GM18520 (cell line): ENCODE measurements at regions not wholly inside any gene's neighbourhood (a gene's known extent, or its start where the extent isn't known, plus 50 kb on each side); places are given as distances from the start of the nearest gene placed in this dataset.

Source experiments
- ATAC-seq: cut with Tn5 transposase; IDR thresholded peaks from one replicate; pipeline ENCODE4 v1.9.1; 2021; ENCODE audit not compliant: unreplicated experiment

DNA sequence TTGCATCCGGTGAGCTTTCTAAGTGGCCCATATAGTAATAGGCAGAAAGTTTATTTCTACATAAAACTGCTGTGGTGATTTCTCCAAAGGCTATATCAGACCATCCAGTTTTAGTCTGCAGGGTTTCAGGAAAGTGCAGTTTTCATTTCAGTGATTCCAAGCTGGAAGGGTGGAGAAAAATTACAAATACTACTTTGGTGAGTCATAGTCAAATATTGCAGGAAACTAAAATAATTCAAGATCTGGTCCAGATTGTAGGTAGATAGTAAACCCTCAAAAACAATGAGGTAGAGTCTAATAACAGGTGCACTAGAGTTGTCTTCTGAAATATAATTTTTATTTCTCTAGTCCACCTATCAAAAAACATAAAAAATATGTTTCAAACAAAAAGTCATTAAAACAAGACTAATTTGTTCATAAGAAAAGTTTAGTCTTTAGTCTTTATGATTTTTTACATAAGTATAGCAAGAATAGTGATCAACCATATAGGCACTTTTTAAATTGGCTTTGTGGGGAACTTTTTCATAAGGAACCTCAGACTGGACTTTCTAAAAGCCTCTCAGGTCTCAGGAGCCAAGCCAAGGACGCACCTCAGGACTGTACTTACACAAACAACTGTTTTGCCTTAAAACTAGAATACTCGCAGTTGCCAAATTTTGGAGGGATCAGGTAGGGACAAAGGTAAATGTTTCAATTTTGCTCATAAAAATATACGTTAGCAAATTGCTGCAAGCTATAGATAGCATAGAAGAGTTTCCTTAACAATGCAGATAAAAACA, 101.8 kb upstream of the TLR3 start:
- ATAC-seq = no peak

DNA sequence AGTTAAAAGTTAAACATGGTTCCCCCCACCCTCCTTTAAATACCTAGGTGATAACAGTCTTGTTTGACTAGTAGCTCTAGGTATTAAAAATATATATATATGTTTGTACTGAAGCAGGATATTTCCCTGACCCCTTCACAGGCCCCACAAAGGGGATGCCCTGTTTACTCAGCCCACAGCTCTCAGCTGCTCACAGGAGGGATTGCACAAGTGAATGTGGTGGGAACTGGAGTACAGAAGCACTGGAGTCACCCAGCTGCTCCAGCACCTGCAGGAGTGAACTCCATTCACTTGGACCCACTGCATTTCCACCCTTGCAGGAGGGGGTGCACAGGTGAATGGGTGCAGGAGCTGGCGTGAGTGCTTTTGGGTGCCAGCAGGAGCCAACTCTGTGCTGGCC, 99.3 kb upstream of the TLR3 start:
- no peak for ATAC-seq

- ATAC-seq = no peak
Measured at GRCh38 chr4:185987961-185988627, 80.9 kb upstream of the TLR3 start.

GRCh38 chr4:185991770-185992169, 77.2 kb upstream of the TLR3 start:
- peak; percentile 66 for ATAC-seq

- ATAC-seq = no peak
Measured at GRCh38 chr4:185992585-185992984, 76.4 kb upstream of the TLR3 start.

DNA sequence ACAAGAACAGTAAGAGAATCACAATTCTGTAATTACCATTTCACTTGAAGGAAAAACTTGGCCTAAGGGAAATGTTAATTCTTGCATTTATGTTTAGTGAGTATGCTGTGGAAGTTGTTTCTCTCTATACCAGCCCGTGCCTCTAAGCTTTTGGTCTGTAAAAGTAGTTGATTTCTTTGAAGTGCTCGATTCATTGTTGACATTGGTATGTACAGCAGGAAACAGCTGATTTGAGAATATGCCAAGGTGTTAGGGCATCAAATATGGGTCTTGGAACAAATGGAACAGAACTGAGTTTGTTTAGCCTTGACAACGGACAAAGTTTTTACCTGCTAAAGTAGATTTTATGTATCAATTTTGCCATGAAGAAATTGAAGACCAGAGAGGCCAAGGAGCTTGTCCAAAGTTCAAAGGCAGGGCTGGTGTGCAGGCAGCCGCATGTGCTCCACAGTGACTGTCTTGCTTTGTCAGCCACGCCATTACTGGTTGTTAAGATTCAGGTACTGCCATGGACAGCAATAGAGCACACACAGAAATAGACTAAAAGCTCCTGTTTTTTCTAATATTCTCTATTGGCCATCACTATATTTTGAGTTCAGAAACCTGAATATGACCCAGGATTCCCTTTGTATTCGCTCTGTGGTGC, 75.5 kb upstream of the TLR3 start:
- ATAC-seq = no peak

DNA sequence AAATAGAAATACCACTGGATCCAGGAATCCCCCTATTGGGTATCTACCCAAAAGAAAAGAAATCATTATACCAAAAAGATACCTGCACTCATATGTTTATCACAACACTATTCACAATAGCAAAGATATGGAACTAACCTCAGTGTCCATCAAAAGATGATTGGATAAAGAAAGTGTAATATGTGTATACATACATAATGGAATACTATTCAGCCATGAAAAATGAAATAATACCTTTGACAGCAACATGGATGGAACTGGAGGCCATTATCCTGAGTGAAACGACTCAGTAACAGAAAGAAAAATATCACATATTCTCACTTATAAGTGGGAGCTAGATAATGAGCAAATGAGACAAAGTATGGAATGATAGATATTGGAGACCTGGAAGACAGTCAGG, 74.2 kb upstream of the TLR3 start:
- no peak for ATAC-seq

DNA sequence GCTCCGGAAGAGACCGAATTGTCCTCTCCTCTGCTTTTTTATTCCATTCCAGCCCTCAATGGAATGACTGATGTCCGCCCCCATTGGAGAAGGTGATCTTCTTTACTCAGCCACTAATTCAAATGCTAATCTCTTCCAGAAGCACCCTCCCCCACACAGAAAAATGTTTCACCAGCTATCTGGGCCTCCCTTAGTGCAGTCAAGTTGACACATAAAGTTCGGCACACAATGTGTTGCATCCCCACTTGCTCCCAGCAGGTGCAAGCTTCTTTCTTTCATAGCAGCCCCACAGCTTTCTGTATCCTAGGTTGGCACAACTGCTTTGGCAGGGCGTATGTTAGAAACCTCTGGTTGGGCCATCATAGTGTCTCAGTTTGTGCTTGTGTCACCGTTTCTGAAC, 73.3 kb upstream of the TLR3 start:
- ATAC-seq = no peak

DNA sequence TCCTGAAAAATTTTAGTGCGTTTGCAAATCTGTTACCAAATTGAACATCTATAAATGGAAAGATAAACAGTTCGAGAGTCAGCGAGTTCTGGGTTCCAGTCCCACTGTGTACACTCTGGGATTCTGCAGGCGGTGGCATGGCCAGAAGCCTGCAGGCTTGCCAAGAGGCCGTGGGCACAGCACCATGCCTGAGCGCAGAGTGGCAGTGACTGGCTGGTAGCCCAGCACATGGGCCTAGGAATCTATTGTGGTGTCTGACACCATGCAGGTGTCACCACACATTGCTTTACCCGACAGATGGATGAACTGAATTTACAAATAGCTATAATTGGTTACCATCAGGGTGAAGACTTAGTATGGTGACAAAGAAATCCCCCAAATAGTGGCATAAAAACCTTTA, 71.7 kb upstream of the TLR3 start:
- no peak for ATAC-seq

DNA sequence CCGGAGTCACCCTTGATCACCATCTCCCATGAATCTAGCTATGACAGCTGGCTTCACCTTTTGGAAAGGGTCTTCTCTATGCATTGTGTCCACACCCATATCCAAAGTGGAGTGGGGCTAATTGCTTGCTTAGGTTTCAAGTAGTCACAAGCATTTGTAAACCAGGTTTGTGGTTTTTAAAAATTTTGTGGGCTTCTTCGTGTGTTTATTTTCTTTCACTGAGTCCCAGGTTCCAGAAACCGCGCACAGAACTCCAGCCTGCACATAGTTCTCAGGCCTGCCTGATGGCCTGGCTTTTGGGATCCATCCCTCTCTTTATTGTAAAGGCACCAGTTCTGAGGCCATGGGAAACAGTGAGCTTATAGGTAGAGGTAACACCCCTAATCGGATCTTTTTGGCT, 70.2 kb upstream of the TLR3 start:
- no peak for ATAC-seq

DNA sequence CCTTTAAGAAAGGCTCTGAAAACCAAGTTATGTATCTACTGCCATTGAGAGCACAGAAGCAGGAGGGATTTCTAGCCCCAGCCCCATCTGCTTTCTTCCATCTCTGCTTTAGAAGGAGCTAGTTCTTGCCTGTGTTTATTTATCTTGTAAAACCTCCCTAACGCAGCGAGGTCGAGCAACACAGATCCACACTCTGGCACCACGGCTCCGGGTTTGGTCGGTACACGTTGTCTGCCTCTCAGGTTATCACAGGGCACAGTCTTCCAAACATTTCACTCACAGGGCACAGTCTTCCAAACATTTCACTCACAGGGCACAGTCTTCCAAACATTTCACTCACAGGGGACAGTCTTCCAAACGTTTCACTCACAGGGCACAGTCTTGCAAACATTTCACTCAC, 69.7 kb upstream of the TLR3 start:
- ATAC-seq = no peak

DNA sequence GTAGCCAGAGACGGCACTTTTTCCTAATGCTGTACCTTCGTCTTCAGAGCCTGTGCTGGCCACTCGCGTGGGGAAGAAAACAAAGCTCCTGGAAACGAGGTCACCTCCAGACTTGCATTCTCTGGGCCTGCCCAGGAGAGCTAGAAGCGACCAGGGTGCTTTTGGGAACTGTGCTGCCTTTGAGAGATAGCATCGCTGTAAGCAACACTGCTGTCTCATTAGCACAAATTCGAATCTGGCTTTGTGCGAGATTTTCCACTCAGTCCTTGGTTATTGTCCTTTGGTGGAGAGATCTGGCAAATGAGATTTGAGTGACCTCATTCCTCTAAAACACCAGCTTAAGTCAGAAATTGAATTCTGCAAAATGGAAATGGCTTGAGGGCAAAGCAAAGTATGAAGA, 66.1 kb upstream of the TLR3 start:
- ATAC-seq = no peak

DNA sequence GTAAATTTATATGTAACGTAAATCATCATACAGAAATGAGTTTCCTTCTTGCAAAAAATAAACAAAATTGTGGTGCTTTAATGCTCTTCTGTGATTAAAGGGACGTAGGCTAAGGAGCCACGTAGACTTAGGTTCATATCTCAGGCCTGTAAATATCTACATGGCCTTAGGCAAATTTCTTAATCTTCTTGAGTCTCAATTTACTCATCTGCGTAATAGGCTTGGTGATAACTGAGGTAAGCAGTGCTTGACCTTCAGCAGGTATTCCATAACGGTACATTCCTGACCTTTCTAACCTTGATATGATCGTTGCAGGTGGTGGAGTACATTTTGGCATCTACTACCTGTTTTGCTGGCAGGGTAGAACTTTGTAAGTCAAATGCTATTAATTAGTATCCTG, 65.2 kb upstream of the TLR3 start:
- ATAC-seq = no peak

- ATAC-seq = no peak
Measured at GRCh38 chr4:186008057-186008456, 60.9 kb upstream of the TLR3 start.

- no peak for ATAC-seq
Measured at GRCh38 chr4:186009976-186010375, 59.0 kb upstream of the TLR3 start.

GRCh38 chr4:186010821-186011220, 58.1 kb upstream of the TLR3 start:
- no peak for ATAC-seq

- no peak for ATAC-seq
Measured at GRCh38 chr4:186012071-186012470, 56.9 kb upstream of the TLR3 start.

DNA sequence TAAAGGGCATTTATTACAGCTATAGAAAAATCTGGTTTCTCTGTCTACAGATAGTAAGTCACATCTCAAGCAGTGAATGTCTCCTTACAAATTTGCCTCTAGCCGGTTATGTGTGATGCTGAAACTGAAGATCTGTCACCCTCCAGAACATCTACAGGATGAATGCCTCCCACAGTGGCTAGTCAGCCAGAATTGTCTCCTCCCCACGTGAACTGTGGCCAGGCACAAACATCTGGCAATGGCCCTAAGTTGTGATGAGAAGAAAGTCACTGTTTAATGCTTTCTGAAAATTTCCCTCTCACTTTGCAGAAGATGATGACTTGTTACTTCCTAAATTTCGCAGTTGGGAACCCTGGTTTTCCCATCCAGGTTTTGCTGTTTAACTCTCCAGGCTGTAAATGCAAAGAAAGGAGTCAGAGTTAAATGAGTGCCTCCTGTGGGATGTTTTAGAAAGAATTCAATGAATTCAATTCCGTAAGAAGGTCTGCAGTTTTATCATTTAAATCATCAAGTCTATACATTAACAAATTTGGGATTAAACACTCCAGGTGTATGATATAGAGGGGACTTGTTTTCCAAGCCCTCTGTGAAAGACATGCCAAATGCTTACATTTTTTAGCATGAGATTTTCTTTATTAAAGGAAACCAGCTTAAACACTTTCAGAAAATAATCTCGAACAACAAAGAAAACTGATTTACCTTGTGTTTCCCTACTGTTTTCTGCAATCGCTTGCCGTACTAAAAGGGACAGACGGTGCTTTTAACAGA, 55.4 kb upstream of the TLR3 start:
- no peak for ATAC-seq

GRCh38 chr4:186015212-186015817, 53.6 kb upstream of the TLR3 start:
- ATAC-seq = no peak

GRCh38 chr4:186016796-186017195, 52.2 kb upstream of the TLR3 start:
- no peak for ATAC-seq

GRCh38 chr4:186017801-186018200, 51.2 kb upstream of the TLR3 start:
- ATAC-seq = no peak
